ENCODE measurements at regions not wholly inside any gene's neighbourhood (a gene's known extent, or its start where the extent isn't known, plus 50 kb on each side); places are given as distances from the start of the nearest gene placed in this dataset.

DNA sequence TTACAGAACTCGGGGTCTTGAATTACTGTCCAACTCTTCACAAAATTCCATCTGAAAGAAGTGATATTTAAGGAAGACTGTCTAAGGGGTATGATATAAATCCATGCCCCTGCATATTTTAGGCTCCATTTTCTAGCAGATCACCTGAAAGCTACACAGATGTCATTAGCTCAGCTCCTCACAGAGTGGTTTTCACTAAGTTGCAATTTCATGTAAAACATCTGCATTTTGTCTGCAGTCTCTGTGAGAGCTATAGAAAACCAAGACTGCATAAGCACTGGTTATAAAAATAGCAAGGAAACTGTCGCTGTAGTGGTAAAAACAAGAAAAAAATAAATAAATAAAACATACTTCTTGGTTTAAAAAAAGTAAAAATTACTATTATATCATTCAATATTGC is 103.4 kb downstream of the RPL27A start:
- H3K9ac ChIP-seq (ENCODE audit: extremely low read depth, insufficient read length, low read length) = no peak overlapping the region
- H4K8ac ChIP-seq (replicated peaks; ENCODE audit: insufficient read length, low read depth, low read length) = no peak overlapping the region
- no peak overlapping the region for H3K14ac ChIP-seq (ENCODE audit: insufficient read depth, low read length)
- H3K4me2 ChIP-seq (ENCODE audit: insufficient read depth, insufficient read length, low read length) = no peak overlapping the region
- H4K91ac ChIP-seq (ENCODE audit: insufficient read length, low read depth, low read length) = no peak overlapping the region
- peaks cover 2% of the 10 kb centered on the region; the same call in 1 of the 2 replicates for H3K4me1 ChIP-seq (ENCODE audit: insufficient read depth, low read length)
- no peaks in the 10 kb centered on the region for H3K79me2 ChIP-seq (ENCODE audit: insufficient read depth, low read length)
- no peak for DNase-seq
- no peaks in the 10 kb centered on the region for H3K27me3 ChIP-seq (ENCODE audit: insufficient read depth, low read length)
- no peak overlapping the region for H3K56ac ChIP-seq (ENCODE audit: insufficient read length, low read depth, low read length)
- no peak overlapping the region for H2BK12ac ChIP-seq (ENCODE audit: insufficient read length, low read depth, low read length)
- H3K79me1 ChIP-seq (ENCODE audit: insufficient read depth, low read depth, low read length, poor library complexity, severe bottlenecking) = no peaks in the 10 kb centered on the region
- Mint-ChIP-seq H3K4me3 (no peak overlapping the region), H3K27ac (no peak overlapping the region), H3K36me3 (ENCODE audit: insufficient read depth in 1 of 3, low read depth in 3 of 3) (no peaks in the 10 kb centered on the region), H3K4me1 (peaks cover 15 to 19% of the 10 kb centered on the region in 2 experiments), H3K9me3 (no peaks in the 10 kb centered on the region), H3K27me3 (ENCODE audit: low read depth) (no peaks in the 10 kb centered on the region)
- no peak overlapping the region for H3K4ac ChIP-seq (ENCODE audit: low read depth, low read length)
- no peak overlapping the region for H2BK120ac ChIP-seq (ENCODE audit: low read depth, low read length, poor library complexity, severe bottlenecking)
- H3K23me2 ChIP-seq (ENCODE audit: insufficient read length, low read depth, low read length, poor library complexity, severe bottlenecking) = no peaks in the 10 kb centered on the region
- no peak overlapping the region for H2AFZ ChIP-seq (ENCODE audit: low read length)
- TF ChIP-seq, protein P1, sequence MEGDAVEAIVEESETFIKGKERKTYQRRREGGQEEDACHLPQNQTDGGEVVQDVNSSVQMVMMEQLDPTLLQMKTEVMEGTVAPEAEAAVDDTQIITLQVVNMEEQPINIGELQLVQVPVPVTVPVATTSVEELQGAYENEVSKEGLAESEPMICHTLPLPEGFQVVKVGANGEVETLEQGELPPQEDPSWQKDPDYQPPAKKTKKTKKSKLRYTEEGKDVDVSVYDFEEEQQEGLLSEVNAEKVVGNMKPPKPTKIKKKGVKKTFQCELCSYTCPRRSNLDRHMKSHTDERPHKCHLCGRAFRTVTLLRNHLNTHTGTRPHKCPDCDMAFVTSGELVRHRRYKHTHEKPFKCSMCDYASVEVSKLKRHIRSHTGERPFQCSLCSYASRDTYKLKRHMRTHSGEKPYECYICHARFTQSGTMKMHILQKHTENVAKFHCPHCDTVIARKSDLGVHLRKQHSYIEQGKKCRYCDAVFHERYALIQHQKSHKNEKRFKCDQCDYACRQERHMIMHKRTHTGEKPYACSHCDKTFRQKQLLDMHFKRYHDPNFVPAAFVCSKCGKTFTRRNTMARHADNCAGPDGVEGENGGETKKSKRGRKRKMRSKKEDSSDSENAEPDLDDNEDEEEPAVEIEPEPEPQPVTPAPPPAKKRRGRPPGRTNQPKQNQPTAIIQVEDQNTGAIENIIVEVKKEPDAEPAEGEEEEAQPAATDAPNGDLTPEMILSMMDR (conservative IDR thresholded peaks at IDR 0.05) = no peak
- H2AK5ac ChIP-seq (ENCODE audit: insufficient read length, low read length) = no peak overlapping the region
- no peak overlapping the region for H3K23ac ChIP-seq (ENCODE audit: insufficient read length, low read depth, low read length)
- H2BK20ac ChIP-seq (ENCODE audit: low read depth, low read length, poor library complexity, severe bottlenecking) = no peak overlapping the region
- no CpG with 5 or more reads among the region's 2 CpGs for WGBS (ENCODE audit: extremely low coverage, insufficient read length, low lambda C conversion rate)
- no peaks in the 10 kb centered on the region for H4K20me1 ChIP-seq (ENCODE audit: control insufficient read depth, insufficient read depth, insufficient read length)
- no peak overlapping the region for H3K27ac ChIP-seq (ENCODE audit: insufficient read length, low read depth, low read length)
- H2BK5ac ChIP-seq (ENCODE audit: insufficient read length, low read length) = no peak overlapping the region
- H3K18ac ChIP-seq (ENCODE audit: insufficient read length, low read depth, low read length) = no peak overlapping the region
- H4K5ac ChIP-seq (ENCODE audit: insufficient read length, low read depth, low read length) = no peak overlapping the region
- no peak overlapping the region for H2BK15ac ChIP-seq (ENCODE audit: low read depth, low read length)
- H3T11ph ChIP-seq (ENCODE audit: low read length) = no peak overlapping the region
- no peaks in the 10 kb centered on the region for H3K9me3 ChIP-seq (ENCODE audit: control insufficient read depth, low read depth, low read length)

All from H9 (cell line).